HG02981 (cell line): ENCODE measurements at regions not wholly inside any gene's neighbourhood (a gene's known extent, or its start where the extent isn't known, plus 50 kb on each side); places are given as distances from the start of the nearest gene placed in this dataset.
"Not testable (repeated sequence)": the region's sequence is repeated elsewhere in the genome, so short reads cannot be mapped to it uniquely, and the experiment has no call there.

ENCODE experiments used
- ATAC-seq: cut with Tn5 transposase; IDR thresholded peaks from one replicate; pipeline ENCODE4 v1.9.1; 2021; ENCODE audit warnings: mild to moderate bottlenecking, moderate library complexity; ENCODE audit not compliant: unreplicated experiment

GRCh38 chrX:63186137-63186536, 165.0 kb downstream of the SPIN4 start:
- ATAC-seq = no peak

- ATAC-seq = not testable (repeated sequence)
These were observed 171.3 kb downstream of the SPIN4 start for GRCh38 chrX:63179852-63180251.

- ATAC-seq = not testable (repeated sequence)
These were observed 174.6 kb downstream of the SPIN4 start for GRCh38 chrX:63176578-63176977.

GRCh38 chrX:63173841-63174718, 177.1 kb downstream of the SPIN4 start:
- not testable (repeated sequence) for ATAC-seq

DNA sequence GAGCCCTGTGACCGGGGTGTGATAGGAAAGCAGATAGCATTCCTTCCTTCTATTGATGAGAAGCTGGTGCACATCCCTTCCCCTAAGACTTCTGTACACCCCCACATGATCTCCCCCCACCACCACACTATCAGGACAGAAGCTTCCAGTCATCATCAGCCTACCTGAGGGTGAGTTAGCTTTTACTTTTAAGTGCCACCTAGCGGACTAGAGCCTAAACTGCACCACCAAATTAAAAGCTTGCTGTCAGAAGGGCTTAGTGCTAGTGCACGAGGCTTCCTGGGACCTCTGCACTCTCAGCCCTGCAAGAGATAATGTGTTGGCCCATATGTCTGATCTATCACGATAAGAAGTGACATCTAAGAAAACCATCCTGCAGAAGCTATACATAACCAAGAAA, 181.7 kb downstream of the SPIN4 start:
- not testable (repeated sequence) for ATAC-seq

GRCh38 chrX:63168949-63169348, 182.2 kb downstream of the SPIN4 start:
- ATAC-seq = not testable (repeated sequence)

GRCh38 chrX:63167002-63167401, 184.1 kb downstream of the SPIN4 start:
- not testable (repeated sequence) for ATAC-seq

- not testable (repeated sequence) for ATAC-seq
These were observed 190.1 kb downstream of the SPIN4 start for GRCh38 chrX:63160994-63161393.

DNA sequence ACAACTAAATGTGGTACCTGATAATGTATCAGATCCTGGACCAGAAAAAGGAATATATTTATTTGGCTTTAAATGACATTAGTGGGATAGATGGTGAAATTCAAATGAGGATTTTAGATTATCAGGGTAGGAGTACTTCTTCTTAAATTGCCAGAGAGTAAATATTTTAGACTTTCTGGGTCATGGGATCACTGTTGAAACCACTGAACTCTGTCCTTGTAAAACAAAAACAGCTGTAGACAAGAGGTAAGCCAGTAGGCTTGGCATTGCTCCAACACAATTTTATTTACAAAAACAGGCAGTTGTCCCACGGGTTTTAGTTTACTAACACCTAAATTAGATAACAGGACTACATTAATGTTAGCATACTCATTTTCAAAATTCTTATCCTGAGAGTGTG, 190.8 kb downstream of the SPIN4 start:
- not testable (repeated sequence) for ATAC-seq

GRCh38 chrX:63145526-63145925, 205.6 kb downstream of the SPIN4 start:
- not testable (repeated sequence) for ATAC-seq

GRCh38 chrX:63142588-63142987, 208.5 kb downstream of the SPIN4 start:
- not testable (repeated sequence) for ATAC-seq

- not testable (repeated sequence) for ATAC-seq
These were observed 215.3 kb downstream of the SPIN4 start for GRCh38 chrX:63135859-63136258.

DNA sequence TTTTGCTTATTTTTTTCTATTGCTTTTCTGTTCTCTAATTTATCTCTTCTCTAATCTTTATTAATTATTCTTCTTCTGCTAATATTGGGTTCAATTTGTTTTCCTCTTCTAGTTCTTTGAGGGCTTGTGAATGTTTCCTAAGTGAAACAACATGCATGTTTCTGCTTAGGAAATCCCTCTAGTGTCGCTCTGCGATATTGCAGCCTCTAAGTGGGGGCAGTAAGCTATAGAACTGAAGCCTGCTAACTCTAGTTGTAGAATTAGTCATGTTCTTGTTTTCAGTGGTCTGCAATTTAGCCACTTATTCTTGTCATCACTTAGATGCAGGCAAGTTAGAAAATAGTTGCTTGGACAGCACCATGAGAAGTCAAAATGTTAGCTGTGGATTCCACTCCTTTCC, 222.6 kb downstream of the SPIN4 start:
- ATAC-seq = no peak

- no peak for ATAC-seq
These were observed 235.9 kb downstream of the SPIN4 start for GRCh38 chrX:63115196-63115595.

- no peak for ATAC-seq
These were observed 249.1 kb downstream of the SPIN4 start for GRCh38 chrX:63101879-63102620.

- no peak for ATAC-seq
These were observed 292.9 kb downstream of the SPIN4 start for GRCh38 chrX:63058204-63058603.

GRCh38 chrX:63050225-63050624, 300.9 kb downstream of the SPIN4 start:
- ATAC-seq = no peak

GRCh38 chrX:63032811-63033210, 318.3 kb downstream of the SPIN4 start:
- ATAC-seq = no peak

DNA sequence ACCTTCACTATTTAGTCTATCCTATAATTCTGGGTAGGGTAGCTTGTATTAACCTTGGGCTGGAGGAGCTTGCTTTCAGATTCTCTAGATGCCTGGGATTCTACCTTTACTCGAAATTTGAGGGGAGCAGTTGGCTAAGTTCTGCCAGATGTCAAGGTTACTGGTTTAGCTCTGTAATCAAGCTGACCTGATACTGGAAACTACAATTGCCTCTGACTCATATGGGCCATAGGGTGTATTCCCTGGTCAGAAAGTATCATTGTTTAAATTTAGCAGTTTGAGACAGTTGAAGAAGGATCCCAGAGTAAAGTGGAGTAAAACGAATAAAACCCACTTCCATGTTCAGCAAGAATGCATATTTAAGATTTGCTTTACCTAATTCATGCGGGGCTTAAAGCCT, 337.6 kb downstream of the SPIN4 start:
- no peak for ATAC-seq

DNA sequence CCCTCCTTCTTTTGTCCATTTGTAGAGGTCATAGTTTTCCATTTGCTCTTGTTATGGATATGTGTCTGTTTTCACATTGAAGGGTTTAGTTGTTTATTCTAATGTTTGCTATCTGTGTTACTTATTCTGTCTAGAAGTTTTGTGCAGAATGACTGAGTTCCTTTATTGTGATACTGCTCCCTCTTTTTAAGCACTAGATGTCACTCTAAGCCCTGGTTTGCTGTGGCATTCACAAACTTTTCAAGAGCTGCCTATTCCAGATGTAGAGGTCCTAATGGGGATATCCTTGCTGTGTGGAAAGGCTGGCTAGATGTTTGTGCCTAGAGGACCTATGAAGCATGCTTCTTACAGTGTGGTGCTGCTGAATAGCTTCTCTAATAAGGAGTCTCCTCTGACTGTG, 338.6 kb downstream of the SPIN4 start:
- no peak for ATAC-seq

DNA sequence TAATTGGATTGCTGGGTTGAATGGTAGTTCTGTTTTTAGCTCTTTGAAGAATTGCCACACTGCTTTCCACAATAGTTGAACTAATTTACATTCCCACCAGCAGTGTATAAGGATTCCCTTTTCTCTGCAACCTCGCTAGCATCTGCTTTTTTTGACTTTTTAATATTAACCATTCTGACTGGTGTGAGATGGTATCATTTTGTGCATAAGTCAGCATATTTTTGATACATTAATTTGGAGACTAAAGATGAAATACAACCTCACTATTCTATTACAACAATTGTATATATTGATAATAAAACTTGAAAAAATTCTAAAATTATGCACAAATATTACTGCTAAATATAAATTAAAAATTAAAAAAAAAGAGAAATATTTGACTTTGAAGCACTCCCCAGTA, 350.9 kb downstream of the SPIN4 start:
- not testable (repeated sequence) for ATAC-seq
